ENCODE measurements at regions not wholly inside any gene's neighbourhood (a gene's known extent, or its start where the extent isn't known, plus 50 kb on each side); places are given as distances from the start of the nearest gene placed in this dataset.

- TF ChIP-seq, protein P1, sequence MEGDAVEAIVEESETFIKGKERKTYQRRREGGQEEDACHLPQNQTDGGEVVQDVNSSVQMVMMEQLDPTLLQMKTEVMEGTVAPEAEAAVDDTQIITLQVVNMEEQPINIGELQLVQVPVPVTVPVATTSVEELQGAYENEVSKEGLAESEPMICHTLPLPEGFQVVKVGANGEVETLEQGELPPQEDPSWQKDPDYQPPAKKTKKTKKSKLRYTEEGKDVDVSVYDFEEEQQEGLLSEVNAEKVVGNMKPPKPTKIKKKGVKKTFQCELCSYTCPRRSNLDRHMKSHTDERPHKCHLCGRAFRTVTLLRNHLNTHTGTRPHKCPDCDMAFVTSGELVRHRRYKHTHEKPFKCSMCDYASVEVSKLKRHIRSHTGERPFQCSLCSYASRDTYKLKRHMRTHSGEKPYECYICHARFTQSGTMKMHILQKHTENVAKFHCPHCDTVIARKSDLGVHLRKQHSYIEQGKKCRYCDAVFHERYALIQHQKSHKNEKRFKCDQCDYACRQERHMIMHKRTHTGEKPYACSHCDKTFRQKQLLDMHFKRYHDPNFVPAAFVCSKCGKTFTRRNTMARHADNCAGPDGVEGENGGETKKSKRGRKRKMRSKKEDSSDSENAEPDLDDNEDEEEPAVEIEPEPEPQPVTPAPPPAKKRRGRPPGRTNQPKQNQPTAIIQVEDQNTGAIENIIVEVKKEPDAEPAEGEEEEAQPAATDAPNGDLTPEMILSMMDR (IDR thresholded peaks at IDR 0.05), result no peak
- TF ChIP-seq EZH2 (IDR thresholded peaks at IDR 0.05; ENCODE audit: borderline replicate concordance, insufficient read depth, low read depth, low read length, poor library complexity, severe bottlenecking), result no peak
Measured at GRCh38 chr5:102603670-102604069, 104.9 kb upstream of the SLCO6A1 start.

All from B cell (primary cell).